Thyroid gland (tissue), 4 donors: ENCODE measurements at regions not wholly inside any gene's neighbourhood (a gene's known extent, or its start where the extent isn't known, plus 50 kb on each side); places are given as distances from the start of the nearest gene placed in this dataset.

Experiments used
- DNase-seq, 2 donors: peaks; one replicate each; pipeline ENCODE4 v3.0.0-alpha.2; 2019
- H3K27ac ChIP-seq, 3 donors: fragments of 200-600 bp; sonication (generic); 1 replicate in 2 of 3; 2 replicates in 1 of 3; pipeline ENCODE4 v1.5.1; 2016 to 2019; ENCODE audit warnings: mild to moderate bottlenecking in 1 of 3, moderate library complexity in 1 of 3
- H3K27me3 ChIP-seq: fragments of 200-600 bp; sonication (generic); one replicate; pipeline ENCODE4 v1.5.1; 2019
- H3K36me3 ChIP-seq, 2 donors: fragments of 200-600 bp; sonication (generic); one replicate each; pipeline ENCODE4 v1.5.1; 2016 to 2019
- H3K4me1 ChIP-seq, 2 donors: fragments of 200-600 bp; sonication (generic); one replicate each; pipeline ENCODE4 v1.5.1; 2017 to 2019
- H3K4me3 ChIP-seq, 3 donors: fragments of 200-600 bp; sonication (generic); replicated peaks in 1 of 3; 1 replicate in 2 of 3; 2 replicates in 1 of 3; pipeline ENCODE4 v1.5.1; 2016; ENCODE audit warnings: mild to moderate bottlenecking in 1 of 3
- H3K9me3 ChIP-seq: fragments of 200-600 bp; sonication (generic); one replicate; pipeline ENCODE4 v1.5.1; 2017
- POLR2A ChIP-seq, 2 donors: fragments of 450-650 bp; IDR thresholded peaks; one replicate each; pipeline ENCODE4 v1.6.1; 2017; ENCODE audit warnings: antibody characterized with exemption in 2 of 2, mild to moderate bottlenecking in 2 of 2, moderate library complexity in 1 of 2
- WGBS, 2 donors: methylation state at CpG; one replicate each; pipeline ENCODE4 v1.1.5; 2017; 5-methylcytosine and 5-hydroxymethylcytosine counted together
- intact Hi-C: fragments of 100-400 bp; cut with DNase I; formaldehyde crosslinking; loops from one replicate; pipeline ENCODE4 v1.15.1; 2023
- TF ChIP-seq, protein P1 (sequence below), 6 experiments: fragments of 200-600 bp in 3 of 6; fragments of 450-650 bp in 3 of 6; sonication (generic) in 3 of 6; IDR thresholded peaks; one replicate each; pipeline ENCODE4 v1.5.1; 2016 to 2019; ENCODE audit warnings: antibody characterized with exemption in 6 of 6, mild to moderate bottlenecking in 2 of 6, inconsistent platforms in 1 of 6, moderate library complexity in 1 of 6

DNA sequence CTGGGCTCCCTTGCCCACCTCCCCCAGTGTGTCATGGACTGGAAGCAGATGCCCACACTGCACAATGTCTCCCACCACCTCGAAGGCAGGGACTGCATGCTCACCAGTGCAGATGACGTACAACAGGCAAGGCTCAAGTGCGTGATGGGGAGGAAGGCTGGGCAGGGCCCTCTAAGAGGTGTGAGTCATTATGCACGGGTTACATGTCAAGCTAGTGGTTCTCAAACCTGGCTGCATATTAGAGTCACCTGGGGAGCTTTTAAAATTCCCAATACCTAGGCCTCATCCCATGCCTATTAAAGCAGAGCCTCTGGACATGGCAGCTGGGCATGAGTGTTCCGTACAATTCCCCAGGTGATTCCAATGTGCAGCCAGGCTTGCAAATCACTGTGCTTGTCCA is 137.9 kb upstream of the NGF start:
- TF ChIP-seq POLR2A (IDR thresholded peaks at IDR 0.05): no peak
- TF ChIP-seq, protein P1, sequence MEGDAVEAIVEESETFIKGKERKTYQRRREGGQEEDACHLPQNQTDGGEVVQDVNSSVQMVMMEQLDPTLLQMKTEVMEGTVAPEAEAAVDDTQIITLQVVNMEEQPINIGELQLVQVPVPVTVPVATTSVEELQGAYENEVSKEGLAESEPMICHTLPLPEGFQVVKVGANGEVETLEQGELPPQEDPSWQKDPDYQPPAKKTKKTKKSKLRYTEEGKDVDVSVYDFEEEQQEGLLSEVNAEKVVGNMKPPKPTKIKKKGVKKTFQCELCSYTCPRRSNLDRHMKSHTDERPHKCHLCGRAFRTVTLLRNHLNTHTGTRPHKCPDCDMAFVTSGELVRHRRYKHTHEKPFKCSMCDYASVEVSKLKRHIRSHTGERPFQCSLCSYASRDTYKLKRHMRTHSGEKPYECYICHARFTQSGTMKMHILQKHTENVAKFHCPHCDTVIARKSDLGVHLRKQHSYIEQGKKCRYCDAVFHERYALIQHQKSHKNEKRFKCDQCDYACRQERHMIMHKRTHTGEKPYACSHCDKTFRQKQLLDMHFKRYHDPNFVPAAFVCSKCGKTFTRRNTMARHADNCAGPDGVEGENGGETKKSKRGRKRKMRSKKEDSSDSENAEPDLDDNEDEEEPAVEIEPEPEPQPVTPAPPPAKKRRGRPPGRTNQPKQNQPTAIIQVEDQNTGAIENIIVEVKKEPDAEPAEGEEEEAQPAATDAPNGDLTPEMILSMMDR (IDR thresholded peaks at IDR 0.05): no peak
- 66 to 75% methylated on average over 4 to 5 of the region's 5 CpGs for WGBS, 2 donors
- no peaks in the 10 kb centered on the region for H3K9me3 ChIP-seq
- no peak for DNase-seq
- intact Hi-C loops: no loop called here
- H3K36me3 ChIP-seq: no peaks in the 10 kb centered on the region
- no peaks in the 10 kb centered on the region for H3K27me3 ChIP-seq
- no peak overlapping the region for H3K4me3 ChIP-seq
- no peak overlapping the region for H3K27ac ChIP-seq
- peaks cover 0 to 11% of the 10 kb centered on the region in 2 donors for H3K4me1 ChIP-seq

GRCh38 chr1:115475252-115475651 is 137.2 kb upstream of the NGF start:
- H3K9me3 ChIP-seq: no peaks in the 10 kb centered on the region
- 79 to 100% methylated on average over 2 of the region's 2 CpGs for WGBS, 2 donors
- TF ChIP-seq, protein P1 (IDR thresholded peaks at IDR 0.05): no peak
- TF ChIP-seq POLR2A (IDR thresholded peaks at IDR 0.05): no peak
- DNase-seq: no peak
- H3K27me3 ChIP-seq: no peaks in the 10 kb centered on the region
- no peak overlapping the region for H3K4me3 ChIP-seq
- H3K4me1 ChIP-seq: peaks cover 2 to 17% of the 10 kb centered on the region in 2 donors
- intact Hi-C loops: no loop called here
- no peak overlapping the region for H3K27ac ChIP-seq
- H3K36me3 ChIP-seq: no peaks in the 10 kb centered on the region

DNA sequence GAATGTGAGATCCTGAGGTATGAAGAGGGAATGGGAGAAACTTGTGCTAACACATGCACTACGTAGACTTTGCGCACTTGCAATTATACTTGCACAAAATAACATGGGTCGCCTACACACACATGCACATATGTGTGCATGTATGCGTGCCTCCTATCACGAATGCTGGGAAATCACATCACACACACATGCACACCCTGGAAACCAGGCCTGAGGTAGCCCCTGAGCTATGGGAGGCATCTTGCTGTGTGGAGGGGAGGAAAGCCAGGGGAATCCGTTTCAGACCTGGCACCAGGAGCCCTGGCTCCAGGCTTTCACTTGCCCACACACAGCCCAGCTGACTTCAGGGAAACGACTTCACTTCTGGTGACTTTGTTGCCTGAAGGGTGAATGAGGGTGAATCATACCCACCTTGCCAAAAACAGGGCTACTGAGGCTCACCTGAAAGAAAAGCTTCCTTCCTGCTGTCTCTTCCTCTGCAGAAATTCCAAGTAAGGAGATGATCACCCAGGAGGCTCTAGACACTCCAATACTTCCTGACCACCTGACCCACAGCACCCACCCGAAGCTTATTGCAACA is 136.0 kb upstream of the NGF start:
- intact Hi-C loops: no loop called here
- no peak overlapping the region for H3K27ac ChIP-seq
- H3K4me1 ChIP-seq: peaks cover 9 to 27% of the 10 kb centered on the region in 2 donors
- TF ChIP-seq, protein P1 (IDR thresholded peaks at IDR 0.05): no peak
- TF ChIP-seq POLR2A (IDR thresholded peaks at IDR 0.05): no peak
- 71 to 73% methylated on average over 8 of the region's 8 CpGs for WGBS, 2 donors
- DNase-seq: no peak
- H3K4me3 ChIP-seq: no peak overlapping the region
- no peaks in the 10 kb centered on the region for H3K27me3 ChIP-seq
- no peaks in the 10 kb centered on the region for H3K36me3 ChIP-seq
- H3K9me3 ChIP-seq: no peaks in the 10 kb centered on the region

- Histone ChIP-seq H3K36me3 (no peaks in the 10 kb centered on the region), H3K27ac (peak overlapping the region; percentile 53 to 65 (median 53)), H3K4me1 (peaks cover 9 to 27% of the 10 kb centered on the region in 2 donors), H3K9me3 (no peaks in the 10 kb centered on the region), H3K27me3 (no peaks in the 10 kb centered on the region), H3K4me3 (no peak overlapping the region)
- intact Hi-C loops: loop anchor here (10.0 kb wide), 2 partner anchors 125 to 335 kb away; no protein-coding TSS in a partner anchor
- peak; percentile 83 to 89 for DNase-seq
- WGBS, 2 donors: 21 to 22% methylated on average over 11 of the region's 11 CpGs
- no peak for TF ChIP-seq POLR2A (IDR thresholded peaks at IDR 0.05)
- TF ChIP-seq, protein P1 (IDR thresholded peaks at IDR 0.05): peak; percentile 44 to 93 (median 80)
These were observed 131.8 kb upstream of the NGF start for GRCh38 chr1:115469703-115470476.

DNA sequence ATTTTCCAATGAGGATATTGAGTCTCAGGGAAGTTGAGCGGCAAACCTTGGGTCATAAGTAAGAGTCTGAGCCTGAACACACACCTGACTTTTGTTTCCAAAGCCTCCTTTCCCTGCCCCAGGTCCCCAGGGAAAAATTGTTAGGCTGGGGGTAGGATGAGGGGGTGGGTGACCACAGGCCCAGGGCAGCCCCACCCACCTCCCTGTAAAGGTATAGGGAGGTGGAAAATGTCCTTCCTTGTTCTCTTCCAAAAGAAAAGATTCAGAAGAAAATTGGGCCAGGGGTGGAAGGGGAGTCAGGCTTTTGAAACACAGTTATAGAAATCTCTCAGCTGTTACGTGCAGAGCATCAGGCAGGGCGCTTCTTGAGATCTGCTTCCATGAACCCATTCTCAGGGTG is 129.7 kb upstream of the NGF start:
- H3K4me3 ChIP-seq: no peak overlapping the region
- TF ChIP-seq, protein P1 (IDR thresholded peaks at IDR 0.05): no peak
- no peak for TF ChIP-seq POLR2A (IDR thresholded peaks at IDR 0.05)
- H3K9me3 ChIP-seq: no peaks in the 10 kb centered on the region
- H3K27ac ChIP-seq: no peak overlapping the region
- no peaks in the 10 kb centered on the region for H3K27me3 ChIP-seq
- H3K4me1 ChIP-seq: peaks cover 9 to 19% of the 10 kb centered on the region in 2 donors
- 95 to 96% methylated on average over 3 of the region's 3 CpGs for WGBS, 2 donors
- no peaks in the 10 kb centered on the region for H3K36me3 ChIP-seq
- intact Hi-C loops: loop anchor here (10.0 kb wide), 2 partner anchors 127 to 333 kb away; no protein-coding TSS in a partner anchor
- DNase-seq: no peak
